GM23338 (cell line): ENCODE measurements at regions not wholly inside any gene's neighbourhood (a gene's known extent, or its start where the extent isn't known, plus 50 kb on each side); places are given as distances from the start of the nearest gene placed in this dataset.

Source experiments
- ATAC-seq: fragments of 200-7000 bp; cut with Tn5 transposase; 3 replicates; pipeline ENCODE4 v1.9.1; 2020
- DNase-seq: peaks from one replicate; pipeline ENCODE4 v3.0.0-alpha.2; 2015; ENCODE audit warnings: low spot score
- H2AFZ ChIP-seq: fragments of 200-600 bp; sonication (generic); 2 replicates; pipeline ENCODE4 v1.8.0; 2016; ENCODE audit warnings: antibody characterized with exemption, mild to moderate bottlenecking, moderate library complexity
- H3F3A ChIP-seq: fragments of 200-600 bp; sonication (generic); replicated peaks from 2 replicates; pipeline ENCODE4 v1.8.0; 2017; ENCODE audit warnings: antibody characterized with exemption, mixed run types, low read depth
- H3K27ac ChIP-seq: fragments of 200-600 bp; sonication (generic); 2 replicates; pipeline ENCODE4 v1.6.1; 2016; ENCODE audit warnings: low read depth
- H3K27me3 ChIP-seq: fragments of 200-600 bp; sonication (generic); 2 replicates; pipeline ENCODE4 v1.8.0; 2016; ENCODE audit warnings: mild to moderate bottlenecking, mixed run types, moderate library complexity; ENCODE audit not compliant: insufficient read depth
- H3K36me3 ChIP-seq: fragments of 200-600 bp; sonication (generic); 2 replicates; pipeline ENCODE4 v1.8.0; 2016; ENCODE audit warnings: mild to moderate bottlenecking; ENCODE audit not compliant: insufficient read depth
- H3K4me1 ChIP-seq: fragments of 200-600 bp; sonication (generic); 2 replicates; pipeline ENCODE4 v1.8.0; 2016; ENCODE audit warnings: mild to moderate bottlenecking, moderate library complexity; ENCODE audit not compliant: insufficient read depth
- H3K4me2 ChIP-seq: fragments of 200-600 bp; sonication (generic); 2 replicates; pipeline ENCODE4 v1.7.1; 2017; ENCODE audit warnings: mixed run types
- H3K4me3 ChIP-seq: fragments of 200-600 bp; sonication (generic); 2 replicates; pipeline ENCODE4 v1.6.1; 2016; ENCODE audit warnings: mixed run types
- H3K79me2 ChIP-seq: fragments of 200-600 bp; sonication (generic); replicated peaks from 2 replicates; pipeline ENCODE4 v1.8.0; 2017; ENCODE audit warnings: mild to moderate bottlenecking; ENCODE audit not compliant: insufficient read depth
- H3K9me2 ChIP-seq: fragments of 200-600 bp; sonication (generic); 2 replicates; pipeline ENCODE4 v1.8.0; 2017; ENCODE audit not compliant: insufficient read depth
- H4K20me1 ChIP-seq: fragments of 200-600 bp; sonication (generic); replicated peaks from 2 replicates; pipeline ENCODE4 v1.8.0; 2017; ENCODE audit warnings: mild to moderate bottlenecking; ENCODE audit not compliant: insufficient read depth
- H3K27ac Mint-ChIP-seq: 2 replicates; pipeline ENCODE4 v1.8.0; 2020; ENCODE audit warnings: inconsistent platforms, mild to moderate bottlenecking, moderate library complexity, mixed read lengths
- H3K27me3 Mint-ChIP-seq: 3 replicates; pipeline ENCODE4 v1.8.0; 2022; ENCODE audit warnings: low read depth, mild to moderate bottlenecking, moderate library complexity, mixed read lengths, inconsistent platforms; ENCODE audit not compliant: insufficient read depth, poor library complexity
- H3K36me3 Mint-ChIP-seq: 3 replicates; pipeline ENCODE4 v1.8.0; 2021; ENCODE audit warnings: low read depth, mild to moderate bottlenecking, inconsistent platforms, moderate library complexity, mixed read lengths
- H3K4me1 Mint-ChIP-seq: 3 replicates; pipeline ENCODE4 v1.8.0; 2020; ENCODE audit warnings: mild to moderate bottlenecking, inconsistent platforms, mixed read lengths
- H3K4me3 Mint-ChIP-seq: 3 replicates; pipeline ENCODE4 v1.8.0; 2021; ENCODE audit warnings: moderate library complexity, mild to moderate bottlenecking, inconsistent platforms, mixed read lengths
- H3K9me3 Mint-ChIP-seq: 3 replicates; pipeline ENCODE4 v1.8.0; 2020; ENCODE audit warnings: moderate library complexity, mild to moderate bottlenecking, inconsistent platforms, mixed read lengths
- CREB1 ChIP-seq: fragments of 250-450 bp; sonication (Bioruptor Pico); IDR thresholded peaks from 2 replicates; pipeline ENCODE4 v1.5.0; 2020; ENCODE audit warnings: low read depth, mild to moderate bottlenecking, moderate library complexity
- EZH2 ChIP-seq: fragments of 200-600 bp; sonication (generic); IDR thresholded peaks from one replicate; pipeline ENCODE4 v1.8.0; 2017; ENCODE audit warnings: antibody characterized with exemption, mild to moderate bottlenecking, low read depth; ENCODE audit not compliant: unreplicated experiment
- EZH2phosphoT487 ChIP-seq: fragments of 200-600 bp; sonication (generic); IDR thresholded peaks from one replicate; pipeline ENCODE4 v1.8.1; 2018; ENCODE audit warnings: antibody characterized with exemption; ENCODE audit not compliant: unreplicated experiment
- NANOG ChIP-seq: IDR thresholded peaks from 2 replicates; pipeline ENCODE4 v1.6.1; 2016; ENCODE audit warnings: antibody characterized with exemption, borderline replicate concordance
- POLR2AphosphoS5 ChIP-seq: IDR thresholded peaks from 2 replicates; pipeline ENCODE4 v1.6.1; 2016; ENCODE audit warnings: antibody characterized with exemption, low read depth
- STAT1 ChIP-seq: IDR thresholded peaks from one replicate; pipeline ENCODE4 v1.6.1; 2016; ENCODE audit warnings: antibody characterized with exemption; ENCODE audit not compliant: unreplicated experiment
- ZNF114 ChIP-seq: fragments of 250-450 bp; sonication (Bioruptor Pico); IDR thresholded peaks from 2 replicates; pipeline ENCODE4 v1.5.0; 2020; ENCODE audit warnings: mild to moderate bottlenecking, moderate library complexity
- ZNF331 ChIP-seq: fragments of 250-450 bp; sonication (Bioruptor Pico); IDR thresholded peaks from 2 replicates; pipeline ENCODE4 v1.5.0; 2020; ENCODE audit warnings: low read depth, mild to moderate bottlenecking, moderate library complexity
- TF ChIP-seq, protein P1 (sequence below): IDR thresholded peaks from one replicate; pipeline ENCODE4 v1.6.1; 2018; ENCODE audit warnings: antibody characterized with exemption; ENCODE audit not compliant: unreplicated experiment

DNA sequence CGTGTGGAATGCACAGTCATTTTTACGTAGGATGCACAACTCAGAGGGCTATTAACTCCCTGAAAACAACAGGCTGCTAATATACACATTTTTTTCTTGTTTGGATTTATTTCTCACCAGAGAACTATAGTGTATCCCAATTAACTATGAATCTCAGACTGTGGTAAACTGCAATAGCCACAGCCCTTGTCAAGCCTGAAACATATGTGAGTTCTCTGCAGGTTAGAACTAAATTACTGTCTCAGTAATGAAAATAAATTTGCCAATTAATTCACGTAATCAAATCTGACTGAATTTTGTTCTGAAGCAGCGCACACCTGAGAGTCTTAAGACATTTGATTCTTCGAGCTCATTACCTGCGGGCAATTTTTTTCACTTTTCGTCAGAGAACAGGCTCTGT is 318.6 kb downstream of the PMP22 start:
- TF ChIP-seq, protein P1, sequence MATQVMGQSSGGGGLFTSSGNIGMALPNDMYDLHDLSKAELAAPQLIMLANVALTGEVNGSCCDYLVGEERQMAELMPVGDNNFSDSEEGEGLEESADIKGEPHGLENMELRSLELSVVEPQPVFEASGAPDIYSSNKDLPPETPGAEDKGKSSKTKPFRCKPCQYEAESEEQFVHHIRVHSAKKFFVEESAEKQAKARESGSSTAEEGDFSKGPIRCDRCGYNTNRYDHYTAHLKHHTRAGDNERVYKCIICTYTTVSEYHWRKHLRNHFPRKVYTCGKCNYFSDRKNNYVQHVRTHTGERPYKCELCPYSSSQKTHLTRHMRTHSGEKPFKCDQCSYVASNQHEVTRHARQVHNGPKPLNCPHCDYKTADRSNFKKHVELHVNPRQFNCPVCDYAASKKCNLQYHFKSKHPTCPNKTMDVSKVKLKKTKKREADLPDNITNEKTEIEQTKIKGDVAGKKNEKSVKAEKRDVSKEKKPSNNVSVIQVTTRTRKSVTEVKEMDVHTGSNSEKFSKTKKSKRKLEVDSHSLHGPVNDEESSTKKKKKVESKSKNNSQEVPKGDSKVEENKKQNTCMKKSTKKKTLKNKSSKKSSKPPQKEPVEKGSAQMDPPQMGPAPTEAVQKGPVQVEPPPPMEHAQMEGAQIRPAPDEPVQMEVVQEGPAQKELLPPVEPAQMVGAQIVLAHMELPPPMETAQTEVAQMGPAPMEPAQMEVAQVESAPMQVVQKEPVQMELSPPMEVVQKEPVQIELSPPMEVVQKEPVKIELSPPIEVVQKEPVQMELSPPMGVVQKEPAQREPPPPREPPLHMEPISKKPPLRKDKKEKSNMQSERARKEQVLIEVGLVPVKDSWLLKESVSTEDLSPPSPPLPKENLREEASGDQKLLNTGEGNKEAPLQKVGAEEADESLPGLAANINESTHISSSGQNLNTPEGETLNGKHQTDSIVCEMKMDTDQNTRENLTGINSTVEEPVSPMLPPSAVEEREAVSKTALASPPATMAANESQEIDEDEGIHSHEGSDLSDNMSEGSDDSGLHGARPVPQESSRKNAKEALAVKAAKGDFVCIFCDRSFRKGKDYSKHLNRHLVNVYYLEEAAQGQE, result no peak
- no peak for TF ChIP-seq STAT1
- TF ChIP-seq ZNF114 (CRISPR knock-in tag), result no peak
- TF ChIP-seq POLR2AphosphoS5, result no peak
- no peak for TF ChIP-seq NANOG
- TF ChIP-seq CREB1 (CRISPR knock-in tag), result no peak
- TF ChIP-seq ZNF331 (CRISPR knock-in tag), result no peak
- TF ChIP-seq EZH2phosphoT487, result no peak
- TF ChIP-seq EZH2, result no peak

DNA sequence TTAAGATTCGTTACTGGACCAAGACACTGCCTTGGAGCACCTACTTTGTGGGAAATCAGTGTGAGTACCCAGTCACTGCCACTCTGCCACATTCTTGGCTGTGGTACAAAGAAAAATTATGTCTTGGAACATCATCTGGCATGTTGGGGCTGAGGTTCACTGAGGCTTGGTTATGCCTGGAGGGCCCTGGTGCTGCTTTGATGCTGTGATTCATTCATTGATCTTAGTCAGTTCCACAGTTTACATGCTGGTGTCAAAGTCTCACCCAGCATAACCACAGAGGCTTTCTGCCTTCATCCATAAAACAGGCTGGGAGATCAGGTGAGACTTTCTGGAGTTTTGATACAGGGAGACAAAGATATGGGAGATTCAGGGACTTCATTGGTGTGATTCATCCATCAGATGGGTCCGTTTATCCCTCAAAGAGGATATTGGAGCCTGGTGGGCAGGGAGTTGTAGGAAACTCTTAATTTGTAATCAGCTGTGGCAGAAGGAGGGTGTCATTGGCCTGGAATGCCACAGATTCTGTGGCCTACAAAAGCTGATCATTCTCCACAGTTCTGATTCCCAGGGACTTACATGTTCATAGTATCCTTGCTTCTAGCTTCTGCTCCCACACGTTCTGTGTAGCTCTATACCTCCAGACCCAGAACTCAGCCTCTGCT is 322.5 kb downstream of the PMP22 start:
- Histone ChIP-seq H3K27me3 (no peaks in the 10 kb centered on the region), H3F3A (no peaks in the 10 kb centered on the region), H3K36me3 (no peaks in the 10 kb centered on the region), H3K79me2 (no peaks in the 10 kb centered on the region), H3K27ac (no peak overlapping the region), H4K20me1 (no peaks in the 10 kb centered on the region), H3K4me3 (no peak overlapping the region), H3K4me2 (no peak overlapping the region), H3K9me2 (peaks cover 3% of the 10 kb centered on the region; the same call in 1 of the 2 replicates), H2AFZ (peak overlapping the region; percentile 32; the same call in 1 of the 2 replicates), H3K4me1 (no peaks in the 10 kb centered on the region)
- peaks cover 5% of the 10 kb centered on the region for H3K27me3 Mint-ChIP-seq
- ATAC-seq (no peak), DNase-seq (no peak)
- H3K4me3 Mint-ChIP-seq, result no peak overlapping the region
- no peak for TF ChIP-seq ZNF331 (CRISPR knock-in tag)
- no peak overlapping the region for H3K27ac Mint-ChIP-seq
- no peaks in the 10 kb centered on the region for H3K9me3 Mint-ChIP-seq
- no peaks in the 10 kb centered on the region; the same call in 2 of the 3 replicates for H3K36me3 Mint-ChIP-seq
- no peaks in the 10 kb centered on the region for H3K4me1 Mint-ChIP-seq

More for the DNA sequence above, 318.6 kb downstream of the PMP22 start:
- H3K36me3 Mint-ChIP-seq, result no peaks in the 10 kb centered on the region; the same call in 2 of the 3 replicates
- Histone ChIP-seq H4K20me1 (no peaks in the 10 kb centered on the region), H3K4me1 (no peaks in the 10 kb centered on the region), H3K36me3 (no peaks in the 10 kb centered on the region), H3K9me2 (peaks cover 13% of the 10 kb centered on the region), H3K27ac (no peak overlapping the region), H2AFZ (no peak overlapping the region), H3K79me2 (no peaks in the 10 kb centered on the region), H3K27me3 (no peaks in the 10 kb centered on the region), H3F3A (no peaks in the 10 kb centered on the region), H3K4me3 (no peak overlapping the region), H3K4me2 (no peak overlapping the region)
- H3K27me3 Mint-ChIP-seq, result peaks cover 5% of the 10 kb centered on the region
- H3K4me3 Mint-ChIP-seq, result no peak overlapping the region
- DNase-seq (no peak), ATAC-seq (no peak)
- no peak overlapping the region for H3K27ac Mint-ChIP-seq
- H3K9me3 Mint-ChIP-seq, result no peaks in the 10 kb centered on the region
- no peaks in the 10 kb centered on the region for H3K4me1 Mint-ChIP-seq
